Liver (tissue), 8 donors: ENCODE measurements at regions not wholly inside any gene's neighbourhood (a gene's known extent, or its start where the extent isn't known, plus 50 kb on each side); places are given as distances from the start of the nearest gene placed in this dataset.

ENCODE experiments used
- DNase-seq: peaks from one replicate; pipeline ENCODE4 v3.0.0-alpha.2; 2017; ENCODE audit warnings: low spot score
- H3K27ac ChIP-seq, 2 donors: one replicate each; pipeline ENCODE4 v1.7.0; 2013; ENCODE audit warnings: inconsistent platforms in 2 of 2, low read length in 2 of 2, control low read depth in 1 of 2, low read depth in 1 of 2, mild to moderate bottlenecking in 1 of 2
- H3K27me3 ChIP-seq, 4 donors: one replicate each; pipeline versions ENCODE4 v1.6.1 to v1.7.0; 2013; ENCODE audit warnings: low read length in 3 of 4, inconsistent platforms in 1 of 4, mild to moderate bottlenecking in 1 of 4, moderate library complexity in 1 of 4; ENCODE audit not compliant: control insufficient read depth in 4 of 4, insufficient read depth in 4 of 4
- H3K36me3 ChIP-seq, 4 donors: one replicate each; pipeline versions ENCODE4 v1.6.1 to v1.7.0; 2013; ENCODE audit warnings: low read length in 3 of 4, mild to moderate bottlenecking in 3 of 4, low read depth in 1 of 4, moderate library complexity in 1 of 4; ENCODE audit not compliant: control insufficient read depth in 4 of 4, insufficient read depth in 3 of 4
- H3K4me1 ChIP-seq, 4 donors: one replicate each; pipeline versions ENCODE4 v1.6.1 to v1.7.0; 2013; ENCODE audit warnings: low read length in 3 of 4, mild to moderate bottlenecking in 3 of 4, moderate library complexity in 1 of 4; ENCODE audit not compliant: control insufficient read depth in 4 of 4, insufficient read depth in 4 of 4
- H3K4me3 ChIP-seq, 3 donors: one replicate each; pipeline versions ENCODE4 v1.6.1 to v1.7.0; 2013; ENCODE audit warnings: low read length in 3 of 3, control low read depth in 1 of 3, low read depth in 1 of 3, mild to moderate bottlenecking in 1 of 3
- H3K9ac ChIP-seq, 2 donors: one replicate each; pipeline ENCODE4 v1.7.0; 2013; ENCODE audit warnings: low read length in 2 of 2, mild to moderate bottlenecking in 2 of 2, moderate library complexity in 2 of 2, control low read depth in 1 of 2, low read depth in 1 of 2
- H3K9me3 ChIP-seq, 4 donors: one replicate each; pipeline versions ENCODE4 v1.6.1 to v1.7.0; 2013; ENCODE audit warnings: low read length in 3 of 4; ENCODE audit not compliant: control insufficient read depth in 4 of 4
- EGR1 ChIP-seq, 2 donors: IDR thresholded peaks; 2 replicates each; pipeline ENCODE4 v1.6.1; 2016 to 2018; ENCODE audit warnings: antibody characterized with exemption in 2 of 2, low read depth in 2 of 2
- FOXA1 ChIP-seq: IDR thresholded peaks from 2 replicates; pipeline ENCODE4 v1.6.1; 2016; ENCODE audit warnings: antibody characterized with exemption
- FOXA2 ChIP-seq: IDR thresholded peaks from 2 replicates; pipeline ENCODE4 v1.6.1; 2016; ENCODE audit warnings: antibody characterized with exemption
- GABPA ChIP-seq, 2 donors: IDR thresholded peaks in 1 of 2; conservative IDR thresholded peaks in 1 of 2; 2 replicates each; pipeline ENCODE4 v1.6.1; 2016; ENCODE audit warnings: antibody characterized with exemption in 2 of 2, mild to moderate bottlenecking in 1 of 2, moderate library complexity in 1 of 2
- HNF4A ChIP-seq, 2 donors: conservative IDR thresholded peaks; 2 replicates each; pipeline ENCODE4 v1.6.1; 2016; ENCODE audit warnings: antibody characterized with exemption in 2 of 2, mild to moderate bottlenecking in 2 of 2
- HNF4G ChIP-seq: IDR thresholded peaks from 2 replicates; pipeline ENCODE4 v1.6.1; 2016; ENCODE audit warnings: antibody characterized with exemption
- JUND ChIP-seq, 2 donors: IDR thresholded peaks; 2 replicates each; pipeline ENCODE4 v1.6.1; 2016; ENCODE audit warnings: antibody characterized with exemption in 2 of 2
- NR2F2 ChIP-seq: IDR thresholded peaks from 2 replicates; pipeline ENCODE4 v1.6.1; 2016; ENCODE audit warnings: antibody characterized with exemption
- RAD21 ChIP-seq, 2 donors: IDR thresholded peaks; 2 replicates each; pipeline ENCODE4 v1.6.1; 2016; ENCODE audit warnings: antibody characterized with exemption in 2 of 2, mild to moderate bottlenecking in 2 of 2
- RXRA ChIP-seq, 2 donors: IDR thresholded peaks; 2 replicates each; pipeline ENCODE4 v1.6.1; 2017 to 2018; ENCODE audit warnings: antibody characterized with exemption in 2 of 2, mild to moderate bottlenecking in 1 of 2
- SP1 ChIP-seq: IDR thresholded peaks from 2 replicates; pipeline ENCODE4 v1.6.1; 2018; ENCODE audit warnings: antibody characterized with exemption, mild to moderate bottlenecking
- TAF1 ChIP-seq: conservative IDR thresholded peaks from 2 replicates; pipeline ENCODE4 v1.6.1; 2016; ENCODE audit warnings: antibody characterized with exemption, mild to moderate bottlenecking
- YY1 ChIP-seq: IDR thresholded peaks from 2 replicates; pipeline ENCODE4 v1.6.1; 2016; ENCODE audit warnings: antibody characterized with exemption, mild to moderate bottlenecking
- WGBS: extraction: QIAGEN DNeasy Blood & Tissue Kit; methylation state at CpG from one replicate; pipeline ENCODE4 v1.1.7; 2013; 5-methylcytosine and 5-hydroxymethylcytosine counted together
- TF ChIP-seq, protein P1 (sequence below): fragments of 150-350 bp; IDR thresholded peaks from 2 replicates; pipeline ENCODE4 v1.5.1; 2017; ENCODE audit warnings: improper control_type of control experiment, low read depth, low read length; ENCODE audit not compliant: missing input control
- TF ChIP-seq, protein P2 (sequence below): IDR thresholded peaks from 2 replicates; pipeline ENCODE4 v1.6.1; 2016; ENCODE audit warnings: antibody characterized with exemption
- TF ChIP-seq, protein P3 (sequence below): IDR thresholded peaks from 2 replicates; pipeline ENCODE4 v1.6.1; 2016; ENCODE audit warnings: antibody characterized with exemption
- TF ChIP-seq, protein P4 (sequence below): IDR thresholded peaks from 2 replicates; pipeline ENCODE4 v1.6.1; 2016; ENCODE audit warnings: antibody characterized with exemption, mild to moderate bottlenecking
- TF ChIP-seq, protein P5 (sequence below): IDR thresholded peaks from 2 replicates; pipeline ENCODE4 v1.6.1; 2016; ENCODE audit warnings: antibody characterized with exemption
- donor health status: healthy.
- donor health status: healthy.
- donor health status: healthy.
- donor health status: healthy.
- donor health status: healthy.

DNA sequence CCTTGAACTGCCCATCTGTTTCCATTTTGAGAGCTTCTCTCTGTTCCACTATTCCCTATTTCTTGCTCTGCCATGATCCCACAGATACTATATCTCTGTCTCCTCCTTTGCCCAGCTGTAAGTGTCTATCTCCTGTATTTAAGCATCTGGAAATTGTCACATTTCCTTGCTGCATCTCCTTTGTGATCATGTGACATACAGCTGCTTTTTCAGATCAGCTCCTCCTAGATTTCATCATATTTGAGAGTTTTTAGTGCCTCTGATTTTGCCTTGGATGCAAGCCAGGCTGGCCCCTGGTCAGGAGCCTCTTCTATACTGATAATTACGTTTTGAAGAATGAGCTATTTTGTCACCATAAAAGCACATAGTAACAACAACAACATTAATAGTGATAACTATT, 131.7 kb upstream of the TNP1 start:
- no peaks in the 10 kb centered on the region for H3K4me1 ChIP-seq
- no peaks in the 10 kb centered on the region for H3K36me3 ChIP-seq
- TF ChIP-seq FOXA2 (no peak), SP1 (no peak), RAD21 (IDR thresholded peaks at IDR 0.05) (no peak), EGR1 (IDR thresholded peaks at IDR 0.05; ENCODE audit: low read depth in 2 of 2) (no peak), FOXA1 (no peak), HNF4G (no peak), GABPA (IDR thresholded peaks at IDR 0.05 in 1 of 2, conservative IDR thresholded peaks at IDR 0.05 in 1 of 2) (no peak), TAF1 (no peak), JUND (IDR thresholded peaks at IDR 0.05) (no peak), NR2F2 (no peak), YY1 (no peak)
- TF ChIP-seq, protein P1, sequence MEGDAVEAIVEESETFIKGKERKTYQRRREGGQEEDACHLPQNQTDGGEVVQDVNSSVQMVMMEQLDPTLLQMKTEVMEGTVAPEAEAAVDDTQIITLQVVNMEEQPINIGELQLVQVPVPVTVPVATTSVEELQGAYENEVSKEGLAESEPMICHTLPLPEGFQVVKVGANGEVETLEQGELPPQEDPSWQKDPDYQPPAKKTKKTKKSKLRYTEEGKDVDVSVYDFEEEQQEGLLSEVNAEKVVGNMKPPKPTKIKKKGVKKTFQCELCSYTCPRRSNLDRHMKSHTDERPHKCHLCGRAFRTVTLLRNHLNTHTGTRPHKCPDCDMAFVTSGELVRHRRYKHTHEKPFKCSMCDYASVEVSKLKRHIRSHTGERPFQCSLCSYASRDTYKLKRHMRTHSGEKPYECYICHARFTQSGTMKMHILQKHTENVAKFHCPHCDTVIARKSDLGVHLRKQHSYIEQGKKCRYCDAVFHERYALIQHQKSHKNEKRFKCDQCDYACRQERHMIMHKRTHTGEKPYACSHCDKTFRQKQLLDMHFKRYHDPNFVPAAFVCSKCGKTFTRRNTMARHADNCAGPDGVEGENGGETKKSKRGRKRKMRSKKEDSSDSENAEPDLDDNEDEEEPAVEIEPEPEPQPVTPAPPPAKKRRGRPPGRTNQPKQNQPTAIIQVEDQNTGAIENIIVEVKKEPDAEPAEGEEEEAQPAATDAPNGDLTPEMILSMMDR: no peak
- TF ChIP-seq, protein P2, sequence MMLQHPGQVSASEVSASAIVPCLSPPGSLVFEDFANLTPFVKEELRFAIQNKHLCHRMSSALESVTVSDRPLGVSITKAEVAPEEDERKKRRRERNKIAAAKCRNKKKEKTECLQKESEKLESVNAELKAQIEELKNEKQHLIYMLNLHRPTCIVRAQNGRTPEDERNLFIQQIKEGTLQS: no peak
- TF ChIP-seq, protein P3, sequence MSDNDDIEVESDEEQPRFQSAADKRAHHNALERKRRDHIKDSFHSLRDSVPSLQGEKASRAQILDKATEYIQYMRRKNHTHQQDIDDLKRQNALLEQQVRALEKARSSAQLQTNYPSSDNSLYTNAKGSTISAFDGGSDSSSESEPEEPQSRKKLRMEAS: no peak
- TF ChIP-seq, protein P4, sequence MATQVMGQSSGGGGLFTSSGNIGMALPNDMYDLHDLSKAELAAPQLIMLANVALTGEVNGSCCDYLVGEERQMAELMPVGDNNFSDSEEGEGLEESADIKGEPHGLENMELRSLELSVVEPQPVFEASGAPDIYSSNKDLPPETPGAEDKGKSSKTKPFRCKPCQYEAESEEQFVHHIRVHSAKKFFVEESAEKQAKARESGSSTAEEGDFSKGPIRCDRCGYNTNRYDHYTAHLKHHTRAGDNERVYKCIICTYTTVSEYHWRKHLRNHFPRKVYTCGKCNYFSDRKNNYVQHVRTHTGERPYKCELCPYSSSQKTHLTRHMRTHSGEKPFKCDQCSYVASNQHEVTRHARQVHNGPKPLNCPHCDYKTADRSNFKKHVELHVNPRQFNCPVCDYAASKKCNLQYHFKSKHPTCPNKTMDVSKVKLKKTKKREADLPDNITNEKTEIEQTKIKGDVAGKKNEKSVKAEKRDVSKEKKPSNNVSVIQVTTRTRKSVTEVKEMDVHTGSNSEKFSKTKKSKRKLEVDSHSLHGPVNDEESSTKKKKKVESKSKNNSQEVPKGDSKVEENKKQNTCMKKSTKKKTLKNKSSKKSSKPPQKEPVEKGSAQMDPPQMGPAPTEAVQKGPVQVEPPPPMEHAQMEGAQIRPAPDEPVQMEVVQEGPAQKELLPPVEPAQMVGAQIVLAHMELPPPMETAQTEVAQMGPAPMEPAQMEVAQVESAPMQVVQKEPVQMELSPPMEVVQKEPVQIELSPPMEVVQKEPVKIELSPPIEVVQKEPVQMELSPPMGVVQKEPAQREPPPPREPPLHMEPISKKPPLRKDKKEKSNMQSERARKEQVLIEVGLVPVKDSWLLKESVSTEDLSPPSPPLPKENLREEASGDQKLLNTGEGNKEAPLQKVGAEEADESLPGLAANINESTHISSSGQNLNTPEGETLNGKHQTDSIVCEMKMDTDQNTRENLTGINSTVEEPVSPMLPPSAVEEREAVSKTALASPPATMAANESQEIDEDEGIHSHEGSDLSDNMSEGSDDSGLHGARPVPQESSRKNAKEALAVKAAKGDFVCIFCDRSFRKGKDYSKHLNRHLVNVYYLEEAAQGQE: no peak
- H3K27ac ChIP-seq: no peak overlapping the region
- H3K9me3 ChIP-seq: no peaks in the 10 kb centered on the region
- no peak overlapping the region for H3K4me3 ChIP-seq
- DNase-seq: no peak
- H3K27me3 ChIP-seq: no peaks in the 10 kb centered on the region
- 39% methylated on average over 1 of the region's 1 CpG for WGBS
- H3K9ac ChIP-seq: no peak overlapping the region

DNA sequence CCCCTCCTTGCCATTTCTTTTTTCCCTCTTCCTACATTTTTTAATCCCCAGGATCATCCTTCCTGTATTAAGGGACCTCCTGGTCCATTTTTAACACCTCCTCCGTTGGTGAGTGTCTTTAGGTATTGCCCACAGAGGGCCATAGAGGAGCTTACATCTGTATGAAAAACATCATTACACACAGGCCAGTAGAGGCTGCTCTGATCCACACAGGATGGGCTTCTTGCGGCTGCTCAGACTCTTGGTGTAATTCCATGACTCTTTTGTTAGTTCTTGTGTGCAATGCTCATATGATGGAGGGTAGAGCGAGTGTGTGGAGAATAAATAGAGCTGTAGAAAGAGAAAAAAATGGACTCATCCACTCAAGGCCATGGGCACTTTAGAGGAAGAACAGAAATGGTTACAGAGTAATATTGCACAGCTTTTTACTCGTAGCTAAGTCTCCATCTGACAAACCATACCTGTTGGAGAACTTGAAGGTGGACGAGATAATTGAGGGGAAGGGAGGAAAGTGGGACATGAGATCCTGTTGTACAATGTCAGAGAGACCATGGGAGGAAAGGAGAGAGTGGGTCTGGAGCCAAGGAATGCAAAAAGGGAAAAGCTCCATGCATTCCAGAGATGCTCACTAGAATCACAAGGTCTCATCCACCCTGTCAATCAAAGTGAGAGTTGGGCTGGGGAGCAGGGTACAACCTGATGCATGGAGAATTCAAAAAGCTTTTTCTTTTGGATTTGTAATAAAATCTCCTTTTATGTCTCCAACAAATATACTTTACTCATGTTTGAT, 129.7 kb upstream of the TNP1 start:
- Histone ChIP-seq H3K4me1 (peaks cover 0 to 2% (median 0%) of the 10 kb centered on the region in 4 donors), H3K27ac (no peak overlapping the region), H3K9ac (no peak overlapping the region), H3K4me3 (no peak overlapping the region), H3K9me3 (no peaks in the 10 kb centered on the region), H3K36me3 (no peaks in the 10 kb centered on the region), H3K27me3 (no peaks in the 10 kb centered on the region)
- 79% methylated on average over 5 of the region's 5 CpGs for WGBS
- DNase-seq: no peak
- TF ChIP-seq HNF4G: no peak
- TF ChIP-seq, protein P5, sequence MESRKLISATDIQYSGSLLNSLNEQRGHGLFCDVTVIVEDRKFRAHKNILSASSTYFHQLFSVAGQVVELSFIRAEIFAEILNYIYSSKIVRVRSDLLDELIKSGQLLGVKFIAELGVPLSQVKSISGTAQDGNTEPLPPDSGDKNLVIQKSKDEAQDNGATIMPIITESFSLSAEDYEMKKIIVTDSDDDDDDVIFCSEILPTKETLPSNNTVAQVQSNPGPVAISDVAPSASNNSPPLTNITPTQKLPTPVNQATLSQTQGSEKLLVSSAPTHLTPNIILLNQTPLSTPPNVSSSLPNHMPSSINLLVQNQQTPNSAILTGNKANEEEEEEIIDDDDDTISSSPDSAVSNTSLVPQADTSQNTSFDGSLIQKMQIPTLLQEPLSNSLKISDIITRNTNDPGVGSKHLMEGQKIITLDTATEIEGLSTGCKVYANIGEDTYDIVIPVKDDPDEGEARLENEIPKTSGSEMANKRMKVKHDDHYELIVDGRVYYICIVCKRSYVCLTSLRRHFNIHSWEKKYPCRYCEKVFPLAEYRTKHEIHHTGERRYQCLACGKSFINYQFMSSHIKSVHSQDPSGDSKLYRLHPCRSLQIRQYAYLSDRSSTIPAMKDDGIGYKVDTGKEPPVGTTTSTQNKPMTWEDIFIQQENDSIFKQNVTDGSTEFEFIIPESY: no peak
- no peak for TF ChIP-seq GABPA (IDR thresholded peaks at IDR 0.05 in 1 of 2, conservative IDR thresholded peaks at IDR 0.05 in 1 of 2)
- TF ChIP-seq, protein P3: no peak
- TF ChIP-seq FOXA1: no peak
- TF ChIP-seq, protein P4: no peak
- no peak for TF ChIP-seq HNF4A (conservative IDR thresholded peaks at IDR 0.05)
- TF ChIP-seq FOXA2: no peak
- TF ChIP-seq, protein P2: no peak
- no peak for TF ChIP-seq NR2F2
- no peak for TF ChIP-seq RXRA (IDR thresholded peaks at IDR 0.05)
- no peak for TF ChIP-seq SP1
- no peak for TF ChIP-seq JUND (IDR thresholded peaks at IDR 0.05)
- TF ChIP-seq YY1: no peak
- no peak for TF ChIP-seq RAD21 (IDR thresholded peaks at IDR 0.05)
